Keratinocyte (primary cell): ENCODE measurements at regions not wholly inside any gene's neighbourhood (a gene's known extent, or its start where the extent isn't known, plus 50 kb on each side); places are given as distances from the start of the nearest gene placed in this dataset.

Source experiments
- DNase-seq: peaks from one replicate; pipeline ENCODE4 v3.0.0-alpha.2; 2011; ENCODE audit warnings: low read depth, missing footprints, low spot score
- FAIRE-seq: peaks from 2 replicates; lab custom pipeline; 2011; peaks lifted over from hg19 to GRCh38; lab: Jason Lieb, UNC
- H2AFZ ChIP-seq: 2 replicates; pipeline ENCODE4 v1.6.0; 2012; ENCODE audit warnings: low read length, control low read depth, inconsistent platforms; ENCODE audit not compliant: control insufficient read depth
- H3K27ac ChIP-seq: 2 replicates; pipeline ENCODE4 v1.5.1; 2011; ENCODE audit warnings: low read length; ENCODE audit not compliant: control insufficient read depth, insufficient read depth
- H3K27me3 ChIP-seq: 3 replicates; pipeline ENCODE4 v1.6.0; 2011; ENCODE audit warnings: low read length; ENCODE audit not compliant: control insufficient read depth, insufficient read depth; ENCODE audit errors: extremely low read depth
- H3K36me3 ChIP-seq, 2 experiments: 2 replicates in 1 of 2; 3 replicates in 1 of 2; pipeline ENCODE4 v1.5.1; 2011; ENCODE audit warnings: low read length in 2 of 2, mild to moderate bottlenecking in 1 of 2; ENCODE audit not compliant: control insufficient read depth in 2 of 2, insufficient read depth in 2 of 2; ENCODE audit errors: extremely low read depth in 1 of 2
- H3K4me1 ChIP-seq: 3 replicates; pipeline ENCODE4 v1.5.1; 2011; ENCODE audit warnings: low read length; ENCODE audit not compliant: control insufficient read depth, insufficient read depth; ENCODE audit errors: extremely low read depth
- H3K4me2 ChIP-seq: 3 replicates; pipeline ENCODE4 v1.6.0; 2011; ENCODE audit warnings: low read depth, low read length; ENCODE audit not compliant: control insufficient read depth, insufficient read depth; ENCODE audit errors: extremely low read depth
- H3K4me3 ChIP-seq, 3 experiments: fragments of 200-600 bp in 1 of 3; sonication (generic) in 1 of 3; 2 replicates in 2 of 3; 3 replicates in 1 of 3; pipeline ENCODE4 v1.5.1; 2011 to 2016; ENCODE audit warnings: low read length in 3 of 3, mild to moderate bottlenecking in 3 of 3, control low read depth in 2 of 3, inconsistent platforms in 1 of 3, low read depth in 1 of 3, mixed read lengths in 1 of 3, mixed run types in 1 of 3, moderate library complexity in 1 of 3; ENCODE audit not compliant: control insufficient read depth in 2 of 3, insufficient read depth in 2 of 3; ENCODE audit errors: extremely low read depth in 1 of 3
- H3K79me2 ChIP-seq: 2 replicates; pipeline ENCODE4 v1.6.0; 2012; ENCODE audit warnings: low read length; ENCODE audit not compliant: control insufficient read depth, insufficient read depth
- H3K9ac ChIP-seq: 3 replicates; pipeline ENCODE4 v1.6.0; 2011; ENCODE audit warnings: low read length; ENCODE audit not compliant: control insufficient read depth, insufficient read depth; ENCODE audit errors: extremely low read depth
- H3K9me1 ChIP-seq: 3 replicates; pipeline ENCODE4 v1.6.0; 2011; ENCODE audit warnings: low read length; ENCODE audit not compliant: control insufficient read depth, insufficient read depth; ENCODE audit errors: extremely low read depth
- H3K9me3 ChIP-seq: 2 replicates; pipeline ENCODE4 v1.5.1; 2012; ENCODE audit warnings: low read depth, low read length; ENCODE audit not compliant: control insufficient read depth
- H4K20me1 ChIP-seq: 3 replicates; pipeline ENCODE4 v1.6.0; 2011; ENCODE audit warnings: low read length; ENCODE audit not compliant: control insufficient read depth, insufficient read depth; ENCODE audit errors: extremely low read depth
- CTCF ChIP-seq, 3 experiments: IDR thresholded peaks in 1 of 3; conservative IDR thresholded peaks in 1 of 3; optimal IDR thresholded peaks in 1 of 3; 2 replicates in 2 of 3; 3 replicates in 1 of 3; pipeline versions ENCODE3 to v1.5.1; 2011; ENCODE audit warnings: low read length in 3 of 3, mild to moderate bottlenecking in 3 of 3, moderate library complexity in 2 of 3, control low read depth in 1 of 3, inconsistent platforms in 1 of 3; ENCODE audit not compliant: insufficient read depth in 2 of 3; ENCODE audit errors: extremely low read depth in 1 of 3
- EZH2 ChIP-seq: IDR thresholded peaks from one replicate; pipeline ENCODE4 v1.6.1; 2012; ENCODE audit warnings: inconsistent platforms, mild to moderate bottlenecking, low read length, moderate library complexity
- dilution Hi-C: fragments of 300-500 bp; cut with MboI; formaldehyde crosslinking; loops from one replicate; pipeline ENCODE4 v1.7.0; 2020; ENCODE audit warnings: low sequenced_read_pairs; ENCODE audit not compliant: extremely low pct_ligation_motif_present

- Histone ChIP-seq H3K4me1 (peaks cover 27% of the 10 kb centered on the region), H3K27ac (no peak overlapping the region), H3K4me3 (no peak overlapping the region), H3K4me2 (no peak overlapping the region), H3K9me1 (no peaks in the 10 kb centered on the region), H3K9me3 (no peaks in the 10 kb centered on the region), H4K20me1 (no peaks in the 10 kb centered on the region), H3K27me3 (no peaks in the 10 kb centered on the region), H2AFZ (no peak overlapping the region), H3K79me2 (no peaks in the 10 kb centered on the region), H3K9ac (no peak overlapping the region), H3K36me3 (no peaks in the 10 kb centered on the region)
- TF ChIP-seq EZH2 (no peak), CTCF (optimal IDR thresholded peaks at IDR 0.05 in 1 of 3, IDR thresholded peaks at IDR 0.05 in 1 of 3, conservative IDR thresholded peaks at IDR 0.05 in 1 of 3; ENCODE audit: extremely low read depth in 1 of 3, insufficient read depth in 2 of 3, low read length in 3 of 3) (no peak)
- dilution Hi-C loops = no loop called here
- DNase-seq = no peak
- FAIRE-seq = no peak
Measured at GRCh38 chr11:110827276-110827675, 115.0 kb upstream of the ARHGAP20 start.

- H3K9ac ChIP-seq = no peak overlapping the region
- H3K36me3 ChIP-seq = no peaks in the 10 kb centered on the region
- no peak overlapping the region for H2AFZ ChIP-seq
- H3K9me1 ChIP-seq = no peaks in the 10 kb centered on the region
- no peak overlapping the region for H3K4me3 ChIP-seq
- DNase-seq (no peak), FAIRE-seq (no peak)
- H4K20me1 ChIP-seq = no peaks in the 10 kb centered on the region
- no peak overlapping the region for H3K4me2 ChIP-seq
- no peaks in the 10 kb centered on the region for H3K9me3 ChIP-seq
- dilution Hi-C loops = no loop called here
- peaks cover 8% of the 10 kb centered on the region for H3K4me1 ChIP-seq
- no peak for TF ChIP-seq EZH2
- TF ChIP-seq CTCF (optimal IDR thresholded peaks at IDR 0.05 in 1 of 3, IDR thresholded peaks at IDR 0.05 in 1 of 3, conservative IDR thresholded peaks at IDR 0.05 in 1 of 3; ENCODE audit: extremely low read depth in 1 of 3, insufficient read depth in 2 of 3, low read length in 3 of 3) = no peak
- H3K27me3 ChIP-seq = no peaks in the 10 kb centered on the region
- no peak overlapping the region for H3K27ac ChIP-seq
- no peaks in the 10 kb centered on the region for H3K79me2 ChIP-seq
Measured at GRCh38 chr11:110824912-110825620, 112.8 kb upstream of the ARHGAP20 start.
